GM12878 (cell line): ENCODE measurements at regions not wholly inside any gene's neighbourhood (a gene's known extent, or its start where the extent isn't known, plus 50 kb on each side); places are given as distances from the start of the nearest gene placed in this dataset.

Experiments used
- ATAC-seq: fragments of 200-7000 bp; cut with Tn5 transposase; 3 replicates; pipeline ENCODE4 v1.9.1; 2020; ENCODE audit warnings: mild to moderate bottlenecking, moderate library complexity
- BruUV-seq: library from RNA; stranded (reverse); fragments of 400-500 nt; replicated peaks from 2 replicates; lab custom pipeline; 2021; lab: Mats Ljungman, UMichigan
- CTCF ChIA-PET: fragments of 300-600 bp; sonication (Branson Sonifier 250); formaldehyde crosslinking; extraction: SDS; loops from one replicate; lab custom pipeline; 2021; ENCODE audit warnings: inconsistent platforms; lab: Yijun Ruan, JAX
- POLR2A ChIA-PET: fragments of 350-600 bp; formaldehyde crosslinking; extraction: SDS; loops from one replicate; lab custom pipeline; 2021; ENCODE audit warnings: inconsistent platforms; lab: Charles Lee
- RAD21 ChIA-PET: fragments of 300-600 bp; sonication (Branson Sonifier 250); formaldehyde crosslinking; loops from one replicate; lab custom pipeline; 2023; ENCODE audit warnings: antibody characterized with exemption; ENCODE audit not compliant: unreplicated experiment; lab: Charles Lee
- SMC1A ChIA-PET: fragments of 300-600 bp; sonication (Branson Sonifier 250); formaldehyde crosslinking; loops from one replicate; lab custom pipeline; 2023; ENCODE audit not compliant: unreplicated experiment, uncharacterized antibody; lab: Charles Lee
- DNase-seq: peaks from one replicate; pipeline ENCODE4 v3.0.0-alpha.2; 2011; ENCODE audit warnings: low read depth, low spot score
- FAIRE-seq: peaks from 3 replicates; lab custom pipeline; 2011; peaks lifted over from hg19 to GRCh38; lab: Jason Lieb, UNC
- H2AFZ ChIP-seq: 2 replicates; pipeline ENCODE4 v1.6.0; 2011; ENCODE audit warnings: low read depth, low read length, control low read depth; ENCODE audit not compliant: control insufficient read depth
- H3K27ac ChIP-seq: 2 replicates; pipeline ENCODE4 v1.5.1; 2011; ENCODE audit warnings: control low read depth; ENCODE audit not compliant: control insufficient read depth, insufficient read depth
- H3K27me3 ChIP-seq, 2 experiments: replicated peaks in 1 of 2; 2 replicates each; pipeline versions ENCODE4 v1.6.0 to v1.6.1; 2011; ENCODE audit warnings: low read length in 1 of 2; ENCODE audit not compliant: control insufficient read depth in 2 of 2, insufficient read depth in 2 of 2
- H3K36me3 ChIP-seq, 2 experiments: 2 replicates each; pipeline ENCODE4 v1.5.1; 2011; ENCODE audit warnings: low read length in 1 of 2; ENCODE audit not compliant: control insufficient read depth in 2 of 2, insufficient read depth in 2 of 2
- H3K4me1 ChIP-seq: 2 replicates; pipeline ENCODE4 v1.6.1; 2011; ENCODE audit warnings: mild to moderate bottlenecking, low read length, moderate library complexity, mixed read lengths; ENCODE audit not compliant: control insufficient read depth, insufficient read depth
- H3K4me2 ChIP-seq: 2 replicates; pipeline ENCODE4 v1.6.0; 2011; ENCODE audit warnings: control low read depth; ENCODE audit not compliant: control insufficient read depth, insufficient read depth
- H3K4me3 ChIP-seq: fragments of 200-600 bp; sonication (generic); 2 replicates; pipeline ENCODE4 v1.5.1; 2016
- H3K79me2 ChIP-seq: 2 replicates; pipeline ENCODE4 v1.6.0; 2011; ENCODE audit warnings: low read length; ENCODE audit not compliant: control insufficient read depth, insufficient read depth
- H3K9ac ChIP-seq: 2 replicates; pipeline ENCODE4 v1.8.0; 2011; ENCODE audit warnings: low read length, control low read depth, mixed read lengths; ENCODE audit not compliant: control insufficient read depth, insufficient read depth
- H3K9me3 ChIP-seq: replicated peaks from 3 replicates; pipeline ENCODE4 v1.5.1; 2011; ENCODE audit warnings: mild to moderate bottlenecking, low read length; ENCODE audit not compliant: control insufficient read depth, insufficient read depth
- H4K20me1 ChIP-seq: 2 replicates; pipeline ENCODE4 v1.6.0; 2011; ENCODE audit not compliant: control insufficient read depth, insufficient read depth
- ATF7 ChIP-seq: fragments of 450-650 bp; IDR thresholded peaks from 2 replicates; pipeline ENCODE4 v1.6.1; 2016; ENCODE audit warnings: low read depth, mild to moderate bottlenecking
- CBFB ChIP-seq: IDR thresholded peaks from 2 replicates; pipeline ENCODE4 v1.6.1; 2016; ENCODE audit warnings: antibody characterized with exemption, low read depth
- CHD2 ChIP-seq: IDR thresholded peaks from 2 replicates; pipeline ENCODE4 v1.6.1; 2011; ENCODE audit warnings: low read depth, low read length, improper control_type of control experiment, borderline replicate concordance
- EED ChIP-seq: sonication (generic); IDR thresholded peaks from 2 replicates; pipeline ENCODE4 v1.6.1; 2016; ENCODE audit warnings: antibody characterized with exemption, low read depth
- HDGF ChIP-seq: fragments of 450-650 bp; IDR thresholded peaks from 2 replicates; pipeline ENCODE4 v1.6.1; 2016; ENCODE audit warnings: antibody characterized with exemption
- IKZF1 ChIP-seq: fragments of 450-650 bp; conservative IDR thresholded peaks from 2 replicates; pipeline ENCODE4 v1.6.1; 2017; ENCODE audit warnings: antibody characterized with exemption, mild to moderate bottlenecking
- IKZF2 ChIP-seq, 2 experiments: fragments of 450-650 bp; IDR thresholded peaks; 2 replicates each; pipeline ENCODE4 v1.6.1; 2017; ENCODE audit warnings: mild to moderate bottlenecking in 2 of 2, moderate library complexity in 2 of 2
- PAX5 ChIP-seq: IDR thresholded peaks from 2 replicates; pipeline ENCODE4 v1.6.1; 2011; ENCODE audit warnings: low read depth, low read length, borderline replicate concordance
- POLR2AphosphoS5 ChIP-seq: IDR thresholded peaks from 2 replicates; pipeline ENCODE4 v1.6.1; 2011; ENCODE audit warnings: mild to moderate bottlenecking, low read length, inconsistent platforms
- SMAD5 ChIP-seq: IDR thresholded peaks from 2 replicates; pipeline ENCODE4 v1.6.1; 2016; ENCODE audit warnings: antibody characterized with exemption, low read depth
- WGBS: methylation state at CpG from one replicate; pipeline ENCODE4 v1.1.6; 2016; ENCODE audit warnings: low lambda C conversion rate; ENCODE audit not compliant: insufficient replicate concordance, insufficient coverage; ENCODE audit errors: missing lambda C conversion rate; 5-methylcytosine and 5-hydroxymethylcytosine counted together
- in situ Hi-C: fragments of 300-500 bp; cut with MboI; formaldehyde crosslinking; loops from 9 replicates; pipeline ENCODE4 v1.14.3; 2018; ENCODE audit warnings: mixed read lengths
- intact Hi-C: fragments of 100-400 bp; cut with micrococcal nuclease; formaldehyde crosslinking; loops from one replicate; pipeline ENCODE4 v1.14.2; 2022; ENCODE audit not compliant: unreplicated experiment
- TF ChIP-seq, protein P1 (sequence below): fragments of 450-650 bp; formaldehyde crosslinking; IDR thresholded peaks from 2 replicates; pipeline ENCODE4 v1.4.0; 2020; ENCODE audit warnings: mild to moderate bottlenecking, moderate library complexity
- TF ChIP-seq, protein P2 (sequence below): IDR thresholded peaks from 2 replicates; pipeline ENCODE4 v1.6.1; 2011; ENCODE audit warnings: borderline replicate concordance, low read depth, mild to moderate bottlenecking, moderate library complexity, low read length; ENCODE audit not compliant: insufficient read depth, poor library complexity, severe bottlenecking
- TF ChIP-seq, protein P3 (sequence below): fragments of 450-650 bp; IDR thresholded peaks from 2 replicates; pipeline ENCODE4 v1.6.1; 2017; ENCODE audit warnings: mild to moderate bottlenecking, low read depth, inconsistent platforms; ENCODE audit not compliant: poor library complexity, severe bottlenecking
- TF ChIP-seq, protein P4 (sequence below), 3 experiments: IDR thresholded peaks in 2 of 3; conservative IDR thresholded peaks in 1 of 3; 2 replicates each; pipeline ENCODE4 v1.5.1; 2011; ENCODE audit warnings: low read depth in 3 of 3, low read length in 3 of 3, mild to moderate bottlenecking in 3 of 3, control low read depth in 2 of 3, moderate library complexity in 2 of 3, inconsistent platforms in 1 of 3, mixed read lengths in 1 of 3; ENCODE audit not compliant: control insufficient read depth in 2 of 3, insufficient read depth in 1 of 3; ENCODE audit errors: extremely low read depth in 1 of 3

DNA sequence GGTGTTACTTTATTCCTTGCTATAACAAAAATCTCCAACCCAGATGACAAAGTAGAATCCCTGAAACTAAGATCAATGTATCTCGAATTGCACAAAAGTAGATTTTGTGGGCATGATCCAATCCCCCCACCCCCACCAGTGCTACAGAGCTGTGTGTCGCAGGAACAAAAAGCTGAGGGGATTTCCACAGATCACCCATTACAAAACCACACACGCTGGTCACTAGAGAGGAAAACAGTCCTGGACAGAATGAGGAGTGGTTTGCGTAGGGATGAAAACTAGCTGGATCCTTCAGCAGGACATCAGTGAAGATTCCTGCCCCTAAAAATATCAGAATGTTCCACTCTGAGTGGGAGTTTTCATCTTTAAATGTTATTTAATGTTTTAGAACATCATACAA, 165.3 kb upstream of the STK17B start:
- peak; percentile 90 for ATAC-seq
- H3K4me1 ChIP-seq: peaks cover 7% of the 10 kb centered on the region; the same call in 1 of the 2 replicates
- intact Hi-C loops: loop anchor here (1.0 to 5.0 kb wide), 3 partner anchors 40 to 258 kb away; no protein-coding TSS in a partner anchor
- RAD21 ChIA-PET: interaction anchor here (0.7 to 4.0 kb wide), 31 partner anchors 9 to 760 kb away, joined by 3 to 66 read pairs (median 4); partner anchors contain the start of gene DNAH7
- no peak overlapping the region for H3K4me3 ChIP-seq
- in situ Hi-C loops: no loop called here
- peaks cover 0 to 12% of the 10 kb centered on the region in 2 experiments; a peak in 2 of 4 replicates for H3K36me3 ChIP-seq
- H3K9ac ChIP-seq: no peak overlapping the region
- H3K27me3 ChIP-seq: no peaks in the 10 kb centered on the region
- DNase-seq: peak; percentile 12
- H3K27ac ChIP-seq: peak overlapping the region; percentile 48
- peaks cover 4% of the 10 kb centered on the region for H3K79me2 ChIP-seq
- CTCF ChIA-PET: interaction anchor here (0.6 to 6.5 kb wide), 39 partner anchors 8 to 1811 kb away, joined by 3 to 101 read pairs (median 4); partner anchors contain the start of gene DNAH7
- POLR2A ChIA-PET: interaction anchor here (0.9 to 1.6 kb wide), 2 partner anchors 38 to 40 kb away, joined by 4 to 7 read pairs; no protein-coding TSS in a partner anchor
- H2AFZ ChIP-seq: no peak overlapping the region; the same call in 1 of the 2 replicates
- peak overlapping the region; percentile 47; the same call in 1 of the 2 replicates for H3K4me2 ChIP-seq
- SMC1A ChIA-PET: interaction anchor here (0.8 to 4.9 kb wide), 34 partner anchors 9 to 422 kb away, joined by 3 to 58 read pairs (median 5); no protein-coding TSS in a partner anchor
- FAIRE-seq: no peak
- H3K9me3 ChIP-seq: no peaks in the 10 kb centered on the region
- H4K20me1 ChIP-seq: no peaks in the 10 kb centered on the region
- no TSS peak for BruUV-seq
- 24% methylated on average over 4 of the region's 4 CpGs for WGBS
- TF ChIP-seq IKZF2 (IDR thresholded peaks at IDR 0.05): peak; percentile 25 to 67; a peak in 1 of 4 replicates
- 0 out of 2 replicates have a peak, but pooled peaks have one; percentile 32 for TF ChIP-seq POLR2AphosphoS5
- TF ChIP-seq, protein P1, sequence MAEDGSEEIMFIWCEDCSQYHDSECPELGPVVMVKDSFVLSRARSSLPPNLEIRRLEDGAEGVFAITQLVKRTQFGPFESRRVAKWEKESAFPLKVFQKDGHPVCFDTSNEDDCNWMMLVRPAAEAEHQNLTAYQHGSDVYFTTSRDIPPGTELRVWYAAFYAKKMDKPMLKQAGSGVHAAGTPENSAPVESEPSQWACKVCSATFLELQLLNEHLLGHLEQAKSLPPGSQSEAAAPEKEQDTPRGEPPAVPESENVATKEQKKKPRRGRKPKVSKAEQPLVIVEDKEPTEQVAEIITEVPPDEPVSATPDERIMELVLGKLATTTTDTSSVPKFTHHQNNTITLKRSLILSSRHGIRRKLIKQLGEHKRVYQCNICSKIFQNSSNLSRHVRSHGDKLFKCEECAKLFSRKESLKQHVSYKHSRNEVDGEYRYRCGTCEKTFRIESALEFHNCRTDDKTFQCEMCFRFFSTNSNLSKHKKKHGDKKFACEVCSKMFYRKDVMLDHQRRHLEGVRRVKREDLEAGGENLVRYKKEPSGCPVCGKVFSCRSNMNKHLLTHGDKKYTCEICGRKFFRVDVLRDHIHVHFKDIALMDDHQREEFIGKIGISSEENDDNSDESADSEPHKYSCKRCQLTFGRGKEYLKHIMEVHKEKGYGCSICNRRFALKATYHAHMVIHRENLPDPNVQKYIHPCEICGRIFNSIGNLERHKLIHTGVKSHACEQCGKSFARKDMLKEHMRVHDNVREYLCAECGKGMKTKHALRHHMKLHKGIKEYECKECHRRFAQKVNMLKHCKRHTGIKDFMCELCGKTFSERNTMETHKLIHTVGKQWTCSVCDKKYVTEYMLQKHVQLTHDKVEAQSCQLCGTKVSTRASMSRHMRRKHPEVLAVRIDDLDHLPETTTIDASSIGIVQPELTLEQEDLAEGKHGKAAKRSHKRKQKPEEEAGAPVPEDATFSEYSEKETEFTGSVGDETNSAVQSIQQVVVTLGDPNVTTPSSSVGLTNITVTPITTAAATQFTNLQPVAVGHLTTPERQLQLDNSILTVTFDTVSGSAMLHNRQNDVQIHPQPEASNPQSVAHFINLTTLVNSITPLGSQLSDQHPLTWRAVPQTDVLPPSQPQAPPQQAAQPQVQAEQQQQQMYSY: no peak
- TF ChIP-seq ATF7: no peak
- TF ChIP-seq CHD2: 0 out of 2 replicates have a peak, but pooled peaks have one; percentile 24
- no peak for TF ChIP-seq HDGF
- TF ChIP-seq PAX5: no peak
- peak; percentile 74 for TF ChIP-seq IKZF1
- TF ChIP-seq CBFB: peak; percentile 56; the same call in 1 of the 2 replicates
- TF ChIP-seq EED: peak; percentile 47; the same call in 1 of the 2 replicates
- TF ChIP-seq SMAD5: no peak
- TF ChIP-seq, protein P2, sequence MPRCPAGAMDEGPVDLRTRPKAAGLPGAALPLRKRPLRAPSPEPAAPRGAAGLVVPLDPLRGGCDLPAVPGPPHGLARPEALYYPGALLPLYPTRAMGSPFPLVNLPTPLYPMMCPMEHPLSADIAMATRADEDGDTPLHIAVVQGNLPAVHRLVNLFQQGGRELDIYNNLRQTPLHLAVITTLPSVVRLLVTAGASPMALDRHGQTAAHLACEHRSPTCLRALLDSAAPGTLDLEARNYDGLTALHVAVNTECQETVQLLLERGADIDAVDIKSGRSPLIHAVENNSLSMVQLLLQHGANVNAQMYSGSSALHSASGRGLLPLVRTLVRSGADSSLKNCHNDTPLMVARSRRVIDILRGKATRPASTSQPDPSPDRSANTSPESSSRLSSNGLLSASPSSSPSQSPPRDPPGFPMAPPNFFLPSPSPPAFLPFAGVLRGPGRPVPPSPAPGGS: peak; percentile 21
- TF ChIP-seq, protein P3, sequence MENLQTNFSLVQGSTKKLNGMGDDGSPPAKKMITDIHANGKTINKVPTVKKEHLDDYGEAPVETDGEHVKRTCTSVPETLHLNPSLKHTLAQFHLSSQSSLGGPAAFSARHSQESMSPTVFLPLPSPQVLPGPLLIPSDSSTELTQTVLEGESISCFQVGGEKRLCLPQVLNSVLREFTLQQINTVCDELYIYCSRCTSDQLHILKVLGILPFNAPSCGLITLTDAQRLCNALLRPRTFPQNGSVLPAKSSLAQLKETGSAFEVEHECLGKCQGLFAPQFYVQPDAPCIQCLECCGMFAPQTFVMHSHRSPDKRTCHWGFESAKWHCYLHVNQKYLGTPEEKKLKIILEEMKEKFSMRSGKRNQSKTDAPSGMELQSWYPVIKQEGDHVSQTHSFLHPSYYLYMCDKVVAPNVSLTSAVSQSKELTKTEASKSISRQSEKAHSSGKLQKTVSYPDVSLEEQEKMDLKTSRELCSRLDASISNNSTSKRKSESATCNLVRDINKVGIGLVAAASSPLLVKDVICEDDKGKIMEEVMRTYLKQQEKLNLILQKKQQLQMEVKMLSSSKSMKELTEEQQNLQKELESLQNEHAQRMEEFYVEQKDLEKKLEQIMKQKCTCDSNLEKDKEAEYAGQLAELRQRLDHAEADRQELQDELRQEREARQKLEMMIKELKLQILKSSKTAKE: no peak
- TF ChIP-seq, protein P4, sequence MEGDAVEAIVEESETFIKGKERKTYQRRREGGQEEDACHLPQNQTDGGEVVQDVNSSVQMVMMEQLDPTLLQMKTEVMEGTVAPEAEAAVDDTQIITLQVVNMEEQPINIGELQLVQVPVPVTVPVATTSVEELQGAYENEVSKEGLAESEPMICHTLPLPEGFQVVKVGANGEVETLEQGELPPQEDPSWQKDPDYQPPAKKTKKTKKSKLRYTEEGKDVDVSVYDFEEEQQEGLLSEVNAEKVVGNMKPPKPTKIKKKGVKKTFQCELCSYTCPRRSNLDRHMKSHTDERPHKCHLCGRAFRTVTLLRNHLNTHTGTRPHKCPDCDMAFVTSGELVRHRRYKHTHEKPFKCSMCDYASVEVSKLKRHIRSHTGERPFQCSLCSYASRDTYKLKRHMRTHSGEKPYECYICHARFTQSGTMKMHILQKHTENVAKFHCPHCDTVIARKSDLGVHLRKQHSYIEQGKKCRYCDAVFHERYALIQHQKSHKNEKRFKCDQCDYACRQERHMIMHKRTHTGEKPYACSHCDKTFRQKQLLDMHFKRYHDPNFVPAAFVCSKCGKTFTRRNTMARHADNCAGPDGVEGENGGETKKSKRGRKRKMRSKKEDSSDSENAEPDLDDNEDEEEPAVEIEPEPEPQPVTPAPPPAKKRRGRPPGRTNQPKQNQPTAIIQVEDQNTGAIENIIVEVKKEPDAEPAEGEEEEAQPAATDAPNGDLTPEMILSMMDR (IDR thresholded peaks at IDR 0.05 in 2 of 3, conservative IDR thresholded peaks at IDR 0.05 in 1 of 3; ENCODE audit: control insufficient read depth in 2 of 3, extremely low read depth in 1 of 3, insufficient read depth in 1 of 3, low read depth in 3 of 3, low read length in 3 of 3): no peak
